Activated CD4-positive, alpha-beta memory T cell treated with anti-CD3 and anti-CD28 coated beads for 36 hours (primary cell): ENCODE measurements at regions not wholly inside any gene's neighbourhood (a gene's known extent, or its start where the extent isn't known, plus 50 kb on each side); places are given as distances from the start of the nearest gene placed in this dataset.
A peak's percentile ranks its signal among the peaks of the same experiment; 100 is the strongest.

Source experiments
- CTCF ChIA-PET: fragments of 350-600 bp; sonication (Branson Sonifier 250); formaldehyde crosslinking; loops from one replicate; lab custom pipeline; 2021; ENCODE audit warnings: antibody characterized with exemption, inconsistent platforms; lab: Charles Lee
- POLR2A ChIA-PET: fragments of 350-600 bp; sonication (Branson Sonifier 250); formaldehyde crosslinking; loops from one replicate; lab custom pipeline; 2021; ENCODE audit warnings: antibody characterized with exemption; lab: Charles Lee
- DNase-seq: peaks from one replicate; pipeline ENCODE4 v3.0.0-alpha.2; 2020
- H3K27ac Mint-ChIP-seq: one replicate; pipeline ENCODE4 v1.8.0; 2021; ENCODE audit warnings: mixed read lengths
- H3K27me3 Mint-ChIP-seq: one replicate; pipeline ENCODE4 v1.8.0; 2021; ENCODE audit warnings: mixed read lengths
- H3K36me3 Mint-ChIP-seq: one replicate; pipeline ENCODE4 v1.8.0; 2021; ENCODE audit warnings: mixed read lengths
- H3K4me1 Mint-ChIP-seq: one replicate; pipeline ENCODE4 v1.8.0; 2021; ENCODE audit warnings: low read depth, mixed read lengths
- H3K4me3 Mint-ChIP-seq: one replicate; pipeline ENCODE4 v1.8.0; 2021; ENCODE audit warnings: mild to moderate bottlenecking, mixed read lengths
- H3K9me3 Mint-ChIP-seq: one replicate; pipeline ENCODE4 v1.8.0; 2021; ENCODE audit warnings: mixed read lengths
- intact Hi-C: fragments of 100-400 bp; cut with micrococcal nuclease; formaldehyde crosslinking; loops from one replicate; pipeline ENCODE4 v1.15.1; 2023

GRCh38 chr1:59116920-59117542, 179.9 kb upstream of the FGGY start:
- H3K4me3 Mint-ChIP-seq: no peak overlapping the region
- no peak for DNase-seq
- no peaks in the 10 kb centered on the region for H3K4me1 Mint-ChIP-seq
- no peaks in the 10 kb centered on the region for H3K9me3 Mint-ChIP-seq
- H3K27ac Mint-ChIP-seq: no peak overlapping the region
- H3K27me3 Mint-ChIP-seq: peaks cover 1% of the 10 kb centered on the region
- H3K36me3 Mint-ChIP-seq: no peaks in the 10 kb centered on the region
- ChIA-PET POLR2A (no interaction called here), CTCF (no interaction called here)
- intact Hi-C loops: no loop called here

DNA sequence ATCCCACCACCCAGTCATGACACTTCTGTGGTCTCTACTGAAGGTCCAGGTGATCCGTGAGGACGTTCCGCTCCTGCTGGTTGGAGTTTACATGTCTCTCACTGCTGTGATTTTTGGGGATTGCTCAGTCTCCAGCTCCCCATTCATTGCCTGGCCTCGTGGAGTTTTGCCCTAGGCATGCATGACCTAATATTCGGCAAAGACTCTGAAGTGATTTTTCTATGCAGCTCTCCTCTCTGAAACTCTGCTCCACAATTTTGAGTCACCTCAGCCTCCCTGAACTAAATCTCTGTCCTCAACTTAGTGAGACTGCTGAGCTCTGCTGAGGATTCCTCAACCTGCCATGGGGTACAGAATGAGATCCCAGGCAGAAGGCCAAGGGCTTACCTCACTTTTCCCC, 174.4 kb upstream of the FGGY start:
- Mint-ChIP-seq H3K36me3 (no peaks in the 10 kb centered on the region), H3K4me1 (peaks cover 11% of the 10 kb centered on the region), H3K27ac (no peak overlapping the region), H3K9me3 (no peaks in the 10 kb centered on the region), H3K4me3 (no peak overlapping the region), H3K27me3 (peaks cover 9% of the 10 kb centered on the region)
- intact Hi-C loops: no loop called here
- no peak for DNase-seq
- ChIA-PET POLR2A (no interaction called here), CTCF (interaction anchor here (0.6 kb wide), 1 partner anchor 281 kb away, joined by 3 read pairs; no protein-coding TSS in a partner anchor)

GRCh38 chr1:59123081-59123681, 173.7 kb upstream of the FGGY start:
- H3K27me3 Mint-ChIP-seq: peaks cover 9% of the 10 kb centered on the region
- intact Hi-C loops: no loop called here
- peaks cover 11% of the 10 kb centered on the region for H3K4me1 Mint-ChIP-seq
- H3K36me3 Mint-ChIP-seq: no peaks in the 10 kb centered on the region
- CTCF ChIA-PET: no interaction called here
- no peaks in the 10 kb centered on the region for H3K9me3 Mint-ChIP-seq
- H3K27ac Mint-ChIP-seq: no peak overlapping the region
- POLR2A ChIA-PET: no interaction called here
- no peak for DNase-seq
- no peak overlapping the region for H3K4me3 Mint-ChIP-seq

- Mint-ChIP-seq H3K27me3 (peaks cover 9% of the 10 kb centered on the region), H3K36me3 (no peaks in the 10 kb centered on the region), H3K4me1 (peaks cover 11% of the 10 kb centered on the region), H3K4me3 (no peak overlapping the region), H3K27ac (no peak overlapping the region), H3K9me3 (no peaks in the 10 kb centered on the region)
- intact Hi-C loops: loop anchor here (1.0 kb wide), 1 partner anchor 26 kb away; no protein-coding TSS in a partner anchor
- ChIA-PET POLR2A (no interaction called here), CTCF (no interaction called here)
- DNase-seq: no peak
These were observed 172.7 kb upstream of the FGGY start for GRCh38 chr1:59124166-59124565.

GRCh38 chr1:59125154-59125553, 171.7 kb upstream of the FGGY start:
- ChIA-PET POLR2A (interaction anchor here (1.2 kb wide), 1 partner anchor 341 kb away, joined by 3 read pairs; the partner anchor contains the start of gene JUN), CTCF (no interaction called here)
- DNase-seq: no peak
- no peak overlapping the region for H3K4me3 Mint-ChIP-seq
- H3K9me3 Mint-ChIP-seq: no peaks in the 10 kb centered on the region
- peaks cover 9% of the 10 kb centered on the region for H3K27me3 Mint-ChIP-seq
- H3K4me1 Mint-ChIP-seq: peaks cover 11% of the 10 kb centered on the region
- H3K27ac Mint-ChIP-seq: no peak overlapping the region
- intact Hi-C loops: no loop called here
- H3K36me3 Mint-ChIP-seq: no peaks in the 10 kb centered on the region

DNA sequence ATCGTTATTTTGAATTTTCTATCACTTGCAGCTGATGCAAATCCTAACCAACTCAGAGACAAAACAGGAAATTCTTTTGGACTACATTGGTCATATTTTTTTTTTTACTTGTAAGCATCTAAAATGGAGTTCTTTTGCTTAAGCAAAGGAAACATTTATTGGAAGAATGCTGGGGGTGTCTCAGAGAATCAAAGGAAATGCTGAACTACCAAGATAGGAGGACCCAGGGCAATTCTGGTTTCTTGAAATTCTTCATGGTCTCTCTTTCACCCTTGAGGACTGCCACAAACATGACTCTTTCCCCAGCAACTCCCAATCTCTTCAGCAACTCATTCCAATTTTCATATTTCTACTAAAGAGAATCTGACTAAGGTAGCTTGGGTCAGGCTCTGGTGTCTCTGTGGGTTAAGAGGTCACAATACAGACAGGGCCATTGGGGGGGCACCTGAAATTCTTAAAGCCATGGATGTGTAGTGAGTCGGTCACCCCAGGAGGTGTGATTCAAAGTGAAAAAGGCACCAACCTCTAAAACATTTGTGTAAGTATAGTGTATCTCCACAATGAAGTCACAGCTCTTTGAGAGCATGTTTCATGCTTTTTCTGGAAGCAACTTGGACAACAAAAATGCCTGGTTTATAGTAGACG, 171.1 kb upstream of the FGGY start:
- intact Hi-C loops: no loop called here
- CTCF ChIA-PET: no interaction called here
- Mint-ChIP-seq H3K27ac (no peak overlapping the region), H3K9me3 (no peaks in the 10 kb centered on the region), H3K4me1 (peaks cover 11% of the 10 kb centered on the region), H3K4me3 (no peak overlapping the region), H3K27me3 (peaks cover 9% of the 10 kb centered on the region), H3K36me3 (no peaks in the 10 kb centered on the region)
- POLR2A ChIA-PET: interaction anchor here (1.2 kb wide), 1 partner anchor 342 kb away, joined by 3 read pairs; the partner anchor contains the start of gene JUN
- DNase-seq: peak; percentile 38

DNA sequence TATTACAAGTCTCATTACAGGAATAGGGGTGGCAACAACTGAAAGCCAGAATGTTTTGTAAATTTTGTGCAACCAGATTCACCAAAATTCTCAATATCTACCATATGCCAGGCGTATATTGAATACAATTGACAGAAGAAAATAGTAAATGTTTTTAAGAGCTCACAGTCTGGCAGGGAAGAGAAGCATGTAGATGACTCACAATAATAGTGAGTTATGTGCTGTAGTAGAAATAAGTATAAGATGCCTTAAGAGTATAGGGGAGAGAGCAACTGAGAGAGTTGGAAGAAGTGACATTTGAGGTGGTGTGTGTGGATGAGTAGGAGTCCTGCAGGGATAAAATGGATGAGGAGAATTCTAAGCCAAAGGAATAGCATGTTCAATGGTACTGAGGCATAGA, 170.5 kb upstream of the FGGY start:
- ChIA-PET POLR2A (no interaction called here), CTCF (no interaction called here)
- no peak for DNase-seq
- peaks cover 9% of the 10 kb centered on the region for H3K27me3 Mint-ChIP-seq
- peaks cover 11% of the 10 kb centered on the region for H3K4me1 Mint-ChIP-seq
- H3K27ac Mint-ChIP-seq: no peak overlapping the region
- H3K4me3 Mint-ChIP-seq: no peak overlapping the region
- intact Hi-C loops: no loop called here
- H3K9me3 Mint-ChIP-seq: no peaks in the 10 kb centered on the region
- no peaks in the 10 kb centered on the region for H3K36me3 Mint-ChIP-seq

- CTCF ChIA-PET: no interaction called here
- Mint-ChIP-seq H3K9me3 (no peaks in the 10 kb centered on the region), H3K36me3 (no peaks in the 10 kb centered on the region), H3K4me3 (no peak overlapping the region), H3K27ac (no peak overlapping the region), H3K27me3 (peaks cover 8% of the 10 kb centered on the region), H3K4me1 (peaks cover 11% of the 10 kb centered on the region)
- intact Hi-C loops: no loop called here
- POLR2A ChIA-PET: no interaction called here
- no peak for DNase-seq
These were observed 168.6 kb upstream of the FGGY start for GRCh38 chr1:59128239-59128736.

DNA sequence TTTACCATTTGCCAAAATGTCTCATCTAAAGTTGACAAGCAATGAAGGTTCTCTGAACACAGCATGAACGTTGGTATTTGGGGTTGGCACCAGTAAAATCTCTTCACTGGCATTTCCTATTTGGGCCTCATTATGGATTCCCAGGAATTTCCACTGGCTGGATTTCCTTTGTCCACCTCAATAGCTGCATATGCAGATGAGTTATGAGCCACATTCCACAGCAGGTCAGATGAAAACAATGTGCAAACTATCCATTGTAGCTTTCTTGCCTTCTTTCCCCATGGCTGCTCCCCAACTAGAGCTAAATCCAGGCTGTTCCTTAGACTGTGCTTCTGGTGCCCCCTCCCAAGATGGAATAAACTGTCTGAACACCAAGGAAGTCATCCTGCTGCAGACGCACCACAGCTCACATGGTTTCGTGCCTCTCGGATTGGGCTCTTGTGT, 168.1 kb upstream of the FGGY start:
- Mint-ChIP-seq H3K36me3 (no peaks in the 10 kb centered on the region), H3K4me1 (peaks cover 11% of the 10 kb centered on the region), H3K27ac (no peak overlapping the region), H3K27me3 (peaks cover 12% of the 10 kb centered on the region), H3K9me3 (no peaks in the 10 kb centered on the region), H3K4me3 (no peak overlapping the region)
- DNase-seq: no peak
- POLR2A ChIA-PET: no interaction called here
- intact Hi-C loops: no loop called here
- CTCF ChIA-PET: no interaction called here

- no peak overlapping the region for H3K27ac Mint-ChIP-seq
- ChIA-PET CTCF (no interaction called here), POLR2A (no interaction called here)
- no peaks in the 10 kb centered on the region for H3K4me1 Mint-ChIP-seq
- H3K27me3 Mint-ChIP-seq: peaks cover 8% of the 10 kb centered on the region
- no peaks in the 10 kb centered on the region for H3K9me3 Mint-ChIP-seq
- DNase-seq: no peak
- H3K4me3 Mint-ChIP-seq: no peak overlapping the region
- intact Hi-C loops: no loop called here
- no peaks in the 10 kb centered on the region for H3K36me3 Mint-ChIP-seq
These were observed 164.6 kb upstream of the FGGY start for GRCh38 chr1:59132295-59132694.

DNA sequence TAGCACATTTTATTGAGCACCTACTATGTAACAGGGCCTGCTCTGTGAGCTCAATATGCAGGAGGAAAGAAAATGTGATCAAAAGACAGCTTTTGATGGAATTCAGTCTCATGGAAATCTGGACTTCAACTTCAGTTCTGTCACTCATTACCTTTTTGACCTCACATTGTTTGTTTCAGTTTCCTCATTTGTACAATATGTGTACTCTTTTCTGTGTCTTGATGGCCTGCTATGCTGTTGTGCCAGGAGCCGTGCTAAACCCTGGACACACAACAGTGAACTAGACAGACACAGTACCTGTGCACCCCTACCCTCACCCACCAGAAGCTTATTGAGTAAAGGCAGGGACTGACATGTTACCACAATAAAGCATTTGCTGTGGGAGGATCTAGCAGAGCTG, 162.9 kb upstream of the FGGY start:
- no peaks in the 10 kb centered on the region for H3K36me3 Mint-ChIP-seq
- H3K27ac Mint-ChIP-seq: no peak overlapping the region
- intact Hi-C loops: no loop called here
- CTCF ChIA-PET: no interaction called here
- no peak for DNase-seq
- POLR2A ChIA-PET: no interaction called here
- H3K9me3 Mint-ChIP-seq: no peaks in the 10 kb centered on the region
- no peak overlapping the region for H3K4me3 Mint-ChIP-seq
- peaks cover 8% of the 10 kb centered on the region for H3K27me3 Mint-ChIP-seq
- no peaks in the 10 kb centered on the region for H3K4me1 Mint-ChIP-seq

DNA sequence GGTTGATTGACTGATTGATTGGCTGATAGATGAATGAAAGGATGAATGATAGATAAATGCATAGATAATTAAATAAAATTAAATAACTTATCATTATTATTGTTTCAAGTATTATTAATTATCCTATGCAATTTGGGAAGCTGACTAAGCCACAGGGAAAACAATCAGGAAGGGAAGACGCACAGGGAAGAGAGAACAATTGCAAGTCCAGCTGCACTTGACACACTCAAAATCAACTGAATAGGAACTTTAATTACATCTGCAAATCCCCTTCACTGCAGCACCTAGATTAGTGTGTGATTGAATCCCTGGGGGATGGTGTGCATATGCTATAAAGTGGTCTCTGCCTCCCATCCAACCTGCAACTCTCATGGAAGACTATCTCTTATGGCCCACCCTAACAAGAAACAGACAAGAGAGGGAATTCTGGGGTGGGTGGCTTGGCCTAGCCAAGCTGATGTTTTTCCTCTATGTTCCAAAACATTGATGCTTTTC, 161.1 kb upstream of the FGGY start:
- Mint-ChIP-seq H3K36me3 (no peaks in the 10 kb centered on the region), H3K4me3 (no peak overlapping the region), H3K27me3 (peaks cover 8% of the 10 kb centered on the region), H3K9me3 (no peaks in the 10 kb centered on the region), H3K27ac (no peak overlapping the region), H3K4me1 (no peaks in the 10 kb centered on the region)
- ChIA-PET POLR2A (no interaction called here), CTCF (no interaction called here)
- intact Hi-C loops: no loop called here
- no peak for DNase-seq
